ENCODE measurements at regions not wholly inside any gene's neighbourhood (a gene's known extent, or its start where the extent isn't known, plus 50 kb on each side); places are given as distances from the start of the nearest gene placed in this dataset.
A peak's percentile ranks its signal among the peaks of the same experiment; 100 is the strongest.

DNA sequence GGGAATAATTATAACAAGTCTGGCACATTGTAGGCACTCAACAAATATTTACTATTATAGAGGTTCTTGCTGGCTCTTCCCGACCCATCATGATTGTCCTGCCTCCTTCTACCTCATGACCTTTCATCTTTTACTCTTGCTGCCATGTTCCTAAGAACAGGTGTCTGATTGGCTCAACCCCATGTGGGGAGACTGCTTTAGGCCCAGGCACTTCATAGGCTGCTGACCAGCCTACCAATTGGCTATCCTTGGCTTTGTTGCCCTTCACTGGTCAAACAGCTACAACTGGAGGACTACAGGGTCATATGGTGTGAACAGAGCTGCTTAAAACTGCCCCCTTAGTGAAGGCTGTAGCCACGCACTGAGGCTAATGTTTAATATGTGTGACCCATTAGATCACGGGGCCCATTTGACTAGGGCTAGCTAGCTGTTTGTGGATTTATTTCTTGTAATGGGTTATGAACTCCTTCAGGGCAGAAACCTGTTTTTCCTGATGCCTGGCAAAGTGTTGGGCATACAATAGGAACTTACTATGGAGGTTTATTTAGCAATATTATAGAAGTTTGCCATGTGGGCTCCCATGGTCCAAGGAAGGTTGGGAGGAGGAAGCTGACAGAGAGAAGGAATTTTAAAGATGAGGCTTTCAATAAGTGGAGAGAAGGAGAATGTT is 239.9 kb upstream of the TBC1D5 start:
- DNase-seq (ENCODE audit: extremely low spot score, unreplicated experiment): no peak
- no peaks in the 10 kb centered on the region for H3K36me3 Mint-ChIP-seq (ENCODE audit: unreplicated experiment)
- no peaks in the 10 kb centered on the region for H3K4me1 Mint-ChIP-seq (ENCODE audit: unreplicated experiment)
- H3K4me3 Mint-ChIP-seq (ENCODE audit: unreplicated experiment): no peak overlapping the region
- no peaks in the 10 kb centered on the region for H3K27me3 Mint-ChIP-seq (ENCODE audit: unreplicated experiment)
- TF ChIP-seq CTCF (IDR thresholded peaks at IDR 0.05): no peak
- no peaks in the 10 kb centered on the region for H3K9me3 Mint-ChIP-seq (ENCODE audit: unreplicated experiment)
- no peak overlapping the region for H3K27ac Mint-ChIP-seq (ENCODE audit: unreplicated experiment)

- no peak overlapping the region for H3K4me3 Mint-ChIP-seq (ENCODE audit: unreplicated experiment)
- H3K27ac Mint-ChIP-seq (ENCODE audit: unreplicated experiment): no peak overlapping the region
- no peaks in the 10 kb centered on the region for H3K36me3 Mint-ChIP-seq (ENCODE audit: unreplicated experiment)
- no peak for TF ChIP-seq CTCF (IDR thresholded peaks at IDR 0.05)
- H3K27me3 Mint-ChIP-seq (ENCODE audit: unreplicated experiment): no peaks in the 10 kb centered on the region
- H3K9me3 Mint-ChIP-seq (ENCODE audit: unreplicated experiment): no peaks in the 10 kb centered on the region
- no peaks in the 10 kb centered on the region for H3K4me1 Mint-ChIP-seq (ENCODE audit: unreplicated experiment)
- DNase-seq (ENCODE audit: extremely low spot score, unreplicated experiment): no peak
These were observed 238.4 kb upstream of the TBC1D5 start for GRCh38 chr3:17980863-17981262.

- no peaks in the 10 kb centered on the region for H3K27me3 Mint-ChIP-seq (ENCODE audit: unreplicated experiment)
- no peak for TF ChIP-seq CTCF (IDR thresholded peaks at IDR 0.05)
- no peaks in the 10 kb centered on the region for H3K9me3 Mint-ChIP-seq (ENCODE audit: unreplicated experiment)
- H3K27ac Mint-ChIP-seq (ENCODE audit: unreplicated experiment): no peak overlapping the region
- no peaks in the 10 kb centered on the region for H3K36me3 Mint-ChIP-seq (ENCODE audit: unreplicated experiment)
- no peaks in the 10 kb centered on the region for H3K4me1 Mint-ChIP-seq (ENCODE audit: unreplicated experiment)
- H3K4me3 Mint-ChIP-seq (ENCODE audit: unreplicated experiment): no peak overlapping the region
- DNase-seq (ENCODE audit: extremely low spot score, unreplicated experiment): no peak
These were observed 237.5 kb upstream of the TBC1D5 start for GRCh38 chr3:17979911-17980310.

DNA sequence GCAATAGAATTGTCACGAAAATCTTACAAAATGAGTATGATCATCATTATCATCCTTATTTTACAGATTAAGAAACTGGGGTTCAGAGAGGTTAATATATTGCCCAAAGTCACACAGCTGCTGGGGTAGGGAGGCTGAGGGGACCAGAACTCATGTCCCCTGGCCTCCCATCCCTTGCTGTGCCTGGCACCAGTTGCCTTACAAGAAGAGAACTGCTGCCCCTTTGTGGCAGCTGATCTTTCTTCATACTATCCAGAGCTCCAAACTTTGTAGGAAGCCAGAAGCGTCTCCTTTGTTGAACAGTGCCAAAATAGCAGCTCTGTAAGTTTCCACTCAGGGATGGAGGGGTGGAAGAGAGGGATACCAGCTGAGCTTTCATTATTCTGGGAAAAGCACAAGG is 236.8 kb upstream of the TBC1D5 start:
- H3K27me3 Mint-ChIP-seq (ENCODE audit: unreplicated experiment): no peaks in the 10 kb centered on the region
- no peaks in the 10 kb centered on the region for H3K36me3 Mint-ChIP-seq (ENCODE audit: unreplicated experiment)
- H3K4me3 Mint-ChIP-seq (ENCODE audit: unreplicated experiment): no peak overlapping the region
- H3K9me3 Mint-ChIP-seq (ENCODE audit: unreplicated experiment): no peaks in the 10 kb centered on the region
- H3K27ac Mint-ChIP-seq (ENCODE audit: unreplicated experiment): no peak overlapping the region
- no peaks in the 10 kb centered on the region for H3K4me1 Mint-ChIP-seq (ENCODE audit: unreplicated experiment)
- no peak for TF ChIP-seq CTCF (IDR thresholded peaks at IDR 0.05)
- DNase-seq (ENCODE audit: extremely low spot score, unreplicated experiment): no peak

GRCh38 chr3:17974206-17974841 is 231.9 kb upstream of the TBC1D5 start:
- Mint-ChIP-seq H3K4me3 (ENCODE audit: unreplicated experiment) (no peak overlapping the region), H3K27me3 (ENCODE audit: unreplicated experiment) (no peaks in the 10 kb centered on the region), H3K36me3 (ENCODE audit: unreplicated experiment) (no peaks in the 10 kb centered on the region), H3K27ac (ENCODE audit: unreplicated experiment) (no peak overlapping the region), H3K9me3 (ENCODE audit: unreplicated experiment) (no peaks in the 10 kb centered on the region), H3K4me1 (ENCODE audit: unreplicated experiment) (peaks cover 10% of the 10 kb centered on the region)
- peak; percentile 42 for TF ChIP-seq CTCF (IDR thresholded peaks at IDR 0.05)
- DNase-seq (ENCODE audit: extremely low spot score, unreplicated experiment): no peak
